VCaP (cell line): ENCODE measurements at regions not wholly inside any gene's neighbourhood (a gene's known extent, or its start where the extent isn't known, plus 50 kb on each side); places are given as distances from the start of the nearest gene placed in this dataset.

Experiments used
- H3K27ac ChIP-seq: fragments of 450-650 bp; 2 replicates; pipeline ENCODE4 v1.5.1; 2017
- CTCF ChIP-seq: fragments of 450-650 bp; conservative IDR thresholded peaks from 2 replicates; pipeline ENCODE4 v1.5.1; 2017; ENCODE audit warnings: mild to moderate bottlenecking, moderate library complexity

GRCh38 chr13:59527500-59527899 lies 636.2 kb downstream of the DIAPH3 start:
- TF ChIP-seq CTCF: no peak
- no peak overlapping the region for H3K27ac ChIP-seq

DNA sequence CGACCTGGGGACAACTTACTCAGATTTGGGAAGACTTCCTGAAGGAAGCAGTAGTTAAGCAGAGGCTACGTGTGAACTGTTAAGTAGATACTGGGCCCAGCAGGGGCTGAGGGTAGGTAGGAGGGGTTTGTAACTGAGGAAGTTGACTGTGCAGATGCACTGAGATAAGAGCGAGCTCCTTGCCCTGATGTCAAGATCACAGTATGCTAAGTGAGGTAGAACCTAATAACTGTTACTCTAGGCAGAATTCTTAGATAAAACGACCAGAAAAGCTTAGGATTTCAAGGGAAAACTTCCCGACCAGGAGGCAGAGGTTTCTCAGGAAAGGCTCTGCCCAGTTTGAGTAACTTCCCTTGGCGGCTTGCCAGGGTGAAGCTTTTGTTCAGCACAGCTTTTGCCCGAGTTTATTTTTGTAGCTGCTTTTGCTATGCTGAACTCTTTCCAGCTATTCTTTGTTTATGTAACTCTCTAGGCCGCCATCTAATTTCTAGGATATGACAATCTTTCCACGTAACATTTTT lies 632.1 kb downstream of the DIAPH3 start:
- no peak for TF ChIP-seq CTCF
- no peak overlapping the region; the same call in 1 of the 2 replicates for H3K27ac ChIP-seq

DNA sequence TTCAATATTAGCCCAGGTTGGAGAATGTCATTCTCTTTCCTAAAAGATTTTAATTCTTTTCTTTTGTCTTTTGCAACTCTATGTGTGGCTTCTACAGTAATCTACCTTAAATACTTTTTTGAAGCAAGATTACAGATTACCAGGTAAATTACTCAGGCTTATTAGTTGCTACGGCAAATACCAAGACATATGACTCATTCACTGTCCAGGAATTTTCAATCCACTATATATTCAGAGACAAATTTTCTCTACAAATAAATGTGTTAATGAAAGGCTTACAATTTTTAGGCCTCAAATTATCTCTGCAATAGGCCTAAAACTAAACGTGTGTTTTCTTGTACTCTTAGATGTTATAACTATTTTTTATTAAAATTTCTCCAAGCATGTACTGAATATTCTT lies 631.3 kb downstream of the DIAPH3 start:
- no peak for TF ChIP-seq CTCF
- H3K27ac ChIP-seq: no peak overlapping the region; the same call in 1 of the 2 replicates

DNA sequence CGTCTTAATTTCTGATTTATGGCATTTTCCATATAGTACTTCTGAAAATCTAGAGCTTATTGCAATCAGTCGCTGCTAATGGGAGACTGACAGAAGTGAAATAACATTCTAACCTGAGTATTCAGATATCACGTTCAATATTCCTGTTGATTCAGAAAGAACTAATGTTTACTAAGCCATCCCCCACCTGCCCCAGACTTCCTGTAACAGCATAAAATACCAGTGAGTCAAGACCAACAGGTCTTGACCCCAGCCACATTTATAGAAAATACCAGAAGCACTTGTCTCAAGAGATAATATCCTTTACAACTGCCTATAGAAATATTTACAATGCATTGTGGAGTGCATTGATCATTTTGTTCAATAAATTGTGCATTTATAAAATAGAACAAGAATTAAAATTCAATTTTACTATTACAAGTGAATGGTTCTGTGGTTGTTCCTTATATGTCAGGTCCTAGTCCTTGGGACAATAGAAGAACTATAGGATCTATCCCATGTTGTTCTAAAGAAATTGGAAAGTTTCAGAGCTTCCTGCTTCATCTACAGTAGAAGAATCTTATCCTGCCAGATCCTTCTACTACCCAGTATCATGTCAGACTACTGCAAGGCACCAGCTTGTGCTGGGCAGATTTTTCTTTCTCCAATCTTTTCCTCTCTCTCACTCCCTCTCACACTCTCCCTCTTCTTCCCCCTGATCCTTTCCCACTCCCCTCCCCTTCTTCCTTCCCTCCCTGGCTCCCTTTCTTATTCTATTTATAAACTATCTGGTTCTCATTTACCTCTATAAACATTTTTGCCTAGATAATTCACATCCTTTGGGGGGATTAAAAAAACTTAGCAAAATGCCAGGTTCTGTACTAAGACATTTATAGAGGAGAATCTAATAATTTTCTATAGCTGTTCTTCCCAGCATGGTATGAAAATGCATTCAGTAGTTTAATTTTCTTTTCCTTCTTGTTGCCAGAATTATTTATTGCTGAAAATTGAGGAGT lies 629.9 kb downstream of the DIAPH3 start:
- no peak overlapping the region for H3K27ac ChIP-seq
- TF ChIP-seq CTCF: no peak

- H3K27ac ChIP-seq: no peak overlapping the region
- no peak for TF ChIP-seq CTCF
Measured at GRCh38 chr13:59534806-59535205, 628.9 kb downstream of the DIAPH3 start.

DNA sequence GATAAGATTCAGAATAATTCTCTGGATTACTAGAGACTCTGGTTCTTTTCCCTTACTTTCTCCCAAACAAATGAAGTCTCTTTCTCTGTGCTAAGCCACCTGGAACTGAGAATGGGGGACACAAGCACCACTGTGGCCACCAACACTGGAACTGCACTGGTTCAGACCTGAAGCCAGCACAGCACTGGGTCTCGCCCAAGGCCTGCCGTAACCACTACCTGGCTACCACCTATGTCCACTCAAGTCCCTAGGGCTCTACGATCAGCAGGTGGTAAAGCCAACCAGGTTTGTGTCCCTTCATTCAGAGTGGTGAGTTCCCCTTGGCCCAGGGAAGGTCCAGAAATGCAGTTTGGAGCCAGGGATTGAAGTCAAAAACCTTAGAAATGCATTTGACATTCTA lies 626.2 kb downstream of the DIAPH3 start:
- H3K27ac ChIP-seq: no peak overlapping the region
- no peak for TF ChIP-seq CTCF

- H3K27ac ChIP-seq: no peak overlapping the region
- TF ChIP-seq CTCF: no peak
Measured at GRCh38 chr13:59538512-59538911, 625.2 kb downstream of the DIAPH3 start.
